ENCODE measurements at regions not wholly inside any gene's neighbourhood (a gene's known extent, or its start where the extent isn't known, plus 50 kb on each side); places are given as distances from the start of the nearest gene placed in this dataset.
"Not testable (repeated sequence)": the region's sequence is repeated elsewhere in the genome, so short reads cannot be mapped to it uniquely, and the experiment has no call there.

DNA sequence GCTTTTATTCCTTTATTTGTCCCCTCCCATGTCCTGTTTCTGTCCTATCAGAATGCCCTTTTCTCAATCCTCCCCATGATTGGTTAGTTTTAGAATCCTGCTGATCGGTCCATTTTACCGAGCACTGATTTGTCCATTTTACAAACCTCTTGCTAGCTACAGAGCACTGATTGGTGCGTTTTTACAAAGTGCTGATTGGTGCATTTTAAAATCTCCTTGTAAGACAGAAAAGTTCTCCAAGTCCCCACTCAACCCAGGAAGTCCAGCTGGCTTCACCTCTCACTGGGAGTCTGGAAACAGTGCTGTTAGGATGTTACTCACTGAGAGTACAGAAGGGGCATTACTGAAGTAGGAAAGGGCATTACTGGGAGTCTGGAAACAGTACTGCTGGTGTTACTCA lies 461.7 kb upstream of the CDH4 start:
- H3K4me1 Mint-ChIP-seq; H3K9me3 Mint-ChIP-seq (ENCODE audit: low read depth); CTCF ChIA-PET; ATAC-seq; H3K27me3 Mint-ChIP-seq; H3K27ac Mint-ChIP-seq; H3K4me3 Mint-ChIP-seq; DNase-seq; H3K36me3 Mint-ChIP-seq: not testable (repeated sequence)

GRCh38 chr20:60791823-60792222 lies 460.2 kb upstream of the CDH4 start:
- H3K4me3 Mint-ChIP-seq: no peak overlapping the region
- DNase-seq (no peak), ATAC-seq (no peak)
- no peak overlapping the region for H3K27ac Mint-ChIP-seq
- no peaks in the 10 kb centered on the region for H3K9me3 Mint-ChIP-seq (ENCODE audit: low read depth)
- H3K4me1 Mint-ChIP-seq: no peaks in the 10 kb centered on the region
- CTCF ChIA-PET: no interaction called here
- no peaks in the 10 kb centered on the region for H3K36me3 Mint-ChIP-seq
- no peaks in the 10 kb centered on the region for H3K27me3 Mint-ChIP-seq

GRCh38 chr20:60792941-60793340 lies 459.1 kb upstream of the CDH4 start:
- CTCF ChIA-PET: no interaction called here
- no peak for ATAC-seq
- H3K36me3 Mint-ChIP-seq: no peaks in the 10 kb centered on the region
- H3K4me1 Mint-ChIP-seq: no peaks in the 10 kb centered on the region
- no peak overlapping the region for H3K4me3 Mint-ChIP-seq
- H3K27ac Mint-ChIP-seq: no peak overlapping the region
- H3K27me3 Mint-ChIP-seq: no peaks in the 10 kb centered on the region
- DNase-seq: no peak
- no peaks in the 10 kb centered on the region for H3K9me3 Mint-ChIP-seq (ENCODE audit: low read depth)

DNA sequence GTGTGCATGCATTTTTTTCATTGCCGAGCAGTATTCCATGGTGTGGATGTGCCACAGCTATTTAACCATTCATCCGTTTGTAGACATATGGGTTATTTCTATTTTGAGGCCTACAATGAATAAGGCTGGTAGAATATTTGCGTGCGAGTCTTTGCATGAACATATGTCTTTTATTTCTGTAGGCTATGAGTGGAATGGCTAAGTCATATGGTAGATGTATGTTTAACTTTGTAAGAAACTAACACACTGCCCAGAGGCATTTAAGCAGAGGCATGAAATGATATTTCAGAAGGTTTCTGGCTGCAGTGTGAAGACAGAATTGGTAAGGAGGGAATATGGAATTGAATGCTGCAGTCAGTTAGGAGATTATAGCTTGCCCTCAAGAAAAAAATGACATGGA lies 457.4 kb upstream of the CDH4 start:
- H3K4me3 Mint-ChIP-seq: no peak overlapping the region
- no peak for ATAC-seq
- no peak overlapping the region for H3K27ac Mint-ChIP-seq
- H3K36me3 Mint-ChIP-seq: no peaks in the 10 kb centered on the region
- H3K4me1 Mint-ChIP-seq: no peaks in the 10 kb centered on the region
- CTCF ChIA-PET: no interaction called here
- no peak for DNase-seq
- H3K27me3 Mint-ChIP-seq: no peaks in the 10 kb centered on the region
- H3K9me3 Mint-ChIP-seq (ENCODE audit: low read depth): no peaks in the 10 kb centered on the region

DNA sequence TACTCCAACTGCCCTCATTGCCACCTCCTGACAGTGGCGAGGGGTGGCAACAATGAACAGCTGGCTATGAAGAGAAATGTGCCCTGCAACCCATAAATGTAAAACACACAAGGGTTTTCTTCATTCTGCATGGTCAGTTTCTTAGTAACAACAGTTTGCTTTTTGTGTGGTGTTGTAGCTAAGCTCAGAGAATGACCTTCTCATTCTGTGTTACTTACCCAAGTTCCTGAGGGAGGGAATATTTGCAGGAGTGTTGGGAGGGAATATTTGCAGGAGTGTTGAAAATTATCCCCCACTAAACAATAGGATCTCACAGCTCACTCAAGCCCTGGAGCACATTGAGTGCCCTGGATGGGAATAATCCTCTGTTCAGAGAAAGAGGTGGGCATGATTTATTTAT lies 456.4 kb upstream of the CDH4 start:
- DNase-seq: no peak
- H3K27ac Mint-ChIP-seq: no peak overlapping the region

DNA sequence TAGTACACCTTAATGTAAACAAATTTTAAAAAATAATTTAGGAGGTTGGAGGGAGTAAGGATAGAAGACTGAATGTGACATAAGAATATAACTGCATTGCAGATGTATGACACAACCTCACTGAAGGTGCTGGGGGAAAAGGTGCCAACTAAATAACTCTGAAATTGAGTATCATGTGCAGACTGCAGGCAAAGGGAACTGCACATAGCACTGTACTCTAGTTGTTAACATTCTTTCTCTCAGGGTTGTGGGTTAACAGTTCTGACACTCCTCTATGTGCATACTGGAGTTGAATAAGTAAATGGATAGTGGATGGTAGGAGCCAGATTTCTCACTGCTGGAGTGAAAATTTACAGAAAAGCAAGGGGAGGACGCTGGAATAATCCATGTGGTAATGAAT lies 451.9 kb upstream of the CDH4 start:
- H3K9me3 Mint-ChIP-seq (ENCODE audit: low read depth): peaks cover 3% of the 10 kb centered on the region
- no peak overlapping the region for H3K27ac Mint-ChIP-seq
- ATAC-seq (no peak), DNase-seq (no peak)
- H3K4me3 Mint-ChIP-seq: no peak overlapping the region
- no peaks in the 10 kb centered on the region for H3K27me3 Mint-ChIP-seq
- H3K4me1 Mint-ChIP-seq: no peaks in the 10 kb centered on the region
- H3K36me3 Mint-ChIP-seq: no peaks in the 10 kb centered on the region
- CTCF ChIA-PET: no interaction called here

More for the DNA sequence above, 456.4 kb upstream of the CDH4 start:
- no peaks in the 10 kb centered on the region for H3K4me1 Mint-ChIP-seq
- H3K36me3 Mint-ChIP-seq: no peaks in the 10 kb centered on the region
- H3K27me3 Mint-ChIP-seq: no peaks in the 10 kb centered on the region
- no peak overlapping the region for H3K4me3 Mint-ChIP-seq
- CTCF ChIA-PET: no interaction called here
- ATAC-seq: no peak
- H3K9me3 Mint-ChIP-seq (ENCODE audit: low read depth): peaks cover 3% of the 10 kb centered on the region

- ATAC-seq (no peak), DNase-seq (no peak)
- no peak overlapping the region for H3K4me3 Mint-ChIP-seq
- no peak overlapping the region for H3K27ac Mint-ChIP-seq
- H3K36me3 Mint-ChIP-seq: no peaks in the 10 kb centered on the region
- CTCF ChIA-PET: no interaction called here
- no peaks in the 10 kb centered on the region for H3K4me1 Mint-ChIP-seq
- peaks cover 3% of the 10 kb centered on the region for H3K9me3 Mint-ChIP-seq (ENCODE audit: low read depth)
- no peaks in the 10 kb centered on the region for H3K27me3 Mint-ChIP-seq
These were observed 449.4 kb upstream of the CDH4 start for GRCh38 chr20:60802676-60803075.

GRCh38 chr20:60803335-60804055 lies 448.6 kb upstream of the CDH4 start:
- Mint-ChIP-seq H3K36me3 (no peaks in the 10 kb centered on the region), H3K4me3 (no peak overlapping the region), H3K9me3 (ENCODE audit: low read depth) (peaks cover 3% of the 10 kb centered on the region), H3K27ac (no peak overlapping the region), H3K4me1 (no peaks in the 10 kb centered on the region), H3K27me3 (no peaks in the 10 kb centered on the region)
- CTCF ChIA-PET: no interaction called here
- DNase-seq: no peak
- no peak for ATAC-seq

DNA sequence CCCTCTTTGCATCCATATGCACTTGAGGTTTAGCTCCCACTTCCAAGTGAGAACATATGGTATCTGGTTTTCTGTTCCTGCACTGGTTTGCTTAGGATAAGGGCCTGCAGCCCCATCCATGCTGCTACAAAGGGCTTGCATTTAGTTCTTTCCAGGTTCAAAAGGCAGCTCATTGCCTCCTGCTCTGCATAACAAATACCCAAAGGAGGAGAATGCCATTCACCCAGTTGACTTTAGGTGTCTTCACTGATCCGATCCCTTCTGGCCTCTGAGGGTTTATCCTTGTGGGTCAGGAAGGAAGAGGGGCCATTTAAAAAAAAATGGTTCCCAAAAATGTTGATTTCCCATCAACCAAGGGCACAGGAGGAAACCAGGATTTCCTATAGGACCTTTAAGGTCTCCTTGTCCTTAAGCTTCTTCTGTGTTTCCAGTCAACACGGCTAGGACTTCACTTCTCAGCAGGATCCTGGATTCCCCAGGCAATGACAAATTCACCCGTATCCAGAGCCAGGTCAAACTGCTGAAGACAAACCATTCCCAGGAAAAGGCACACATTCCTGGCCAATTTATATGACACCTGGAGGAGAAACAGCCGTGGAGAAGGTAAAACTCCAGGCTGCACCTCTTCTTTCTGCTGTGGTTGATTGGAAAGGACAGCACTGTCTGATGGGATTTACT lies 447.7 kb upstream of the CDH4 start:
- CTCF ChIA-PET: no interaction called here
- H3K36me3 Mint-ChIP-seq: no peaks in the 10 kb centered on the region
- ATAC-seq (no peak), DNase-seq (no peak)
- no peaks in the 10 kb centered on the region for H3K27me3 Mint-ChIP-seq
- H3K4me1 Mint-ChIP-seq: no peaks in the 10 kb centered on the region
- H3K9me3 Mint-ChIP-seq (ENCODE audit: low read depth): peaks cover 3% of the 10 kb centered on the region
- no peak overlapping the region for H3K27ac Mint-ChIP-seq
- H3K4me3 Mint-ChIP-seq: no peak overlapping the region

- ATAC-seq (no peak), DNase-seq (no peak)
- no peaks in the 10 kb centered on the region for H3K4me1 Mint-ChIP-seq
- H3K4me3 Mint-ChIP-seq: no peak overlapping the region
- no peaks in the 10 kb centered on the region for H3K27me3 Mint-ChIP-seq
- no peak overlapping the region for H3K27ac Mint-ChIP-seq
- peaks cover 3% of the 10 kb centered on the region for H3K9me3 Mint-ChIP-seq (ENCODE audit: low read depth)
- CTCF ChIA-PET: no interaction called here
- H3K36me3 Mint-ChIP-seq: no peaks in the 10 kb centered on the region
These were observed 447.0 kb upstream of the CDH4 start for GRCh38 chr20:60804918-60805630.

- DNase-seq (no peak), ATAC-seq (no peak)
- no peaks in the 10 kb centered on the region for H3K4me1 Mint-ChIP-seq
- no peak overlapping the region for H3K4me3 Mint-ChIP-seq
- no peak overlapping the region for H3K27ac Mint-ChIP-seq
- no peaks in the 10 kb centered on the region for H3K36me3 Mint-ChIP-seq
- no peaks in the 10 kb centered on the region for H3K27me3 Mint-ChIP-seq
- no peaks in the 10 kb centered on the region for H3K9me3 Mint-ChIP-seq (ENCODE audit: low read depth)
- CTCF ChIA-PET: no interaction called here
These were observed 445.7 kb upstream of the CDH4 start for GRCh38 chr20:60806354-60806753.

DNA sequence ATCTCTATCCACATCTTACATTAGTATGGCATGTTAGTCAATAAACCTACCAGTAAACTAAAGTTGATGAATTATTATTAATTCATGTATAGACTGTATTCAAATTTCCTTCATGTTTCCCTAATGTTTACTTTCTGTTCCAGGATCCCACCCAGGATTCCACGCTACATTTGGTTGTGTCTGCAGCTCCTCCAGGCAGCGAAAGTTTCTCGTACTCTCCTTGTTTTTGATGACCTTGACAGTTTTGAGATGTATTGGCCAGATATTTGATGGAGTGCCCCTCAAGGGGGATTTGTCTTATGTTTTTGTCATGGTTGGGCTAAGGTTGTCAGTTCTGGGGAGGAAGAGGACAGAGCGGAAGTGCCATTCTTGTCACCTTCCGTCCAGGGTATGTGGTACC lies 445.2 kb upstream of the CDH4 start:
- no peak for DNase-seq
- CTCF ChIA-PET: no interaction called here
- Mint-ChIP-seq H3K4me1 (no peaks in the 10 kb centered on the region), H3K9me3 (ENCODE audit: low read depth) (no peaks in the 10 kb centered on the region), H3K27ac (no peak overlapping the region), H3K36me3 (no peaks in the 10 kb centered on the region), H3K27me3 (no peaks in the 10 kb centered on the region), H3K4me3 (no peak overlapping the region)
- ATAC-seq: no peak

DNA sequence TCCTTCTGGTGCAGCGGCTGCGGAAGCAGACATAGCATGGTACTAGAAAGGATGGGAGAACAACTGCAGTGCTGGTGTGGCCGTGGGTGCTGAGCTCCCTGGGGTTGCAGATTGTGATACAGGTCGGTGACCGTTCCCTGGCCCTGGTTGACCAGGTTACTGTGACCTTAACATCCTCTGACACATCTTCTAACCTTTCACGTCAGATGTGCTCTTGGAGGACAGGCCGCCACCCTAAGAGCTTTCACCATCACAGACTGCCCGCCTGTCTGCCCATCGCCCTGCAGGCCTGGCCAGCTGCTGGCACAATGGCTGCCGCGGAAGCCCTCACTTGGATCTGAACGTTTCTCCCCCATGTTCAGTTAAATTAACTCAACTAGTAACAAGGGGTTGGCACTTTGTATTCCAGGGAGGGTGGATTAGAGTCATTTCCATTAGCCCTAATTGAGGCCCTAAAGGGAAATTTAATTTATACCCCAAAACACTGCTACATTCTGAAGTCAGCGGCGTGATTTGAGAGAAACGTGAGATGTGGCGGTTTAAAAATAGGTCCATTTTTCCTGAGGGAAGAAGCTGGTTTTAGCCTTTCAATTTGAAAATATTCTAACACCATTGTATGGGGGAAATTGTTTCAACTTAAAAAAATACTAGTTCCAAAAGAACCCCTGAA lies 443.9 kb upstream of the CDH4 start:
- CTCF ChIA-PET: no interaction called here
- no peak overlapping the region for H3K27ac Mint-ChIP-seq
- H3K36me3 Mint-ChIP-seq: no peaks in the 10 kb centered on the region
- no peak overlapping the region for H3K4me3 Mint-ChIP-seq
- ATAC-seq: no peak
- H3K4me1 Mint-ChIP-seq: no peaks in the 10 kb centered on the region
- H3K9me3 Mint-ChIP-seq (ENCODE audit: low read depth): no peaks in the 10 kb centered on the region
- no peaks in the 10 kb centered on the region for H3K27me3 Mint-ChIP-seq
- DNase-seq: no peak

GRCh38 chr20:60808701-60809100 lies 443.4 kb upstream of the CDH4 start:
- Mint-ChIP-seq H3K36me3 (no peaks in the 10 kb centered on the region), H3K27me3 (no peaks in the 10 kb centered on the region), H3K4me1 (no peaks in the 10 kb centered on the region), H3K4me3 (no peak overlapping the region), H3K9me3 (ENCODE audit: low read depth) (no peaks in the 10 kb centered on the region), H3K27ac (no peak overlapping the region)
- DNase-seq (no peak), ATAC-seq (no peak)
- CTCF ChIA-PET: no interaction called here
